ENCODE measurements at regions not wholly inside any gene's neighbourhood (a gene's known extent, or its start where the extent isn't known, plus 50 kb on each side); places are given as distances from the start of the nearest gene placed in this dataset.

DNA sequence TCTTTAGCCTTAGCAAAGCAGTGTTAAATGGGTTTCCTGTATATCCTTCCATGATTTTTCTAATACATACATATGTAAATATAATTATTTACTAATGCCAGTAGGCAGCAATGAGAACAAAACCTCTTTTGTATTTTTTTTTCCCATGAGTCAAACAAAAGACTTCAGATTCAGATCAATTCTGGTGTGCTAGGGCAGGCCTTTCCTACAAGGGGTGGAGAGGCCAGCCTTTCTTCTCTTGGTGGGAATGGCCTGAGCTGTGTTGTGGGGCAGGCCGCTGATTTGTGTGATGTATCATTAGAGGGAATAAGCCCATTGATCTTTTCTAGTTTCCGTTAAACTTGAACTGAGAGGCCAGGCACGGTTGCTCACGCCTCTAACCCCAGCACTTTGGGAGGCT, 115.5 kb upstream of the DMRT1 start:
- TF ChIP-seq, protein P1, sequence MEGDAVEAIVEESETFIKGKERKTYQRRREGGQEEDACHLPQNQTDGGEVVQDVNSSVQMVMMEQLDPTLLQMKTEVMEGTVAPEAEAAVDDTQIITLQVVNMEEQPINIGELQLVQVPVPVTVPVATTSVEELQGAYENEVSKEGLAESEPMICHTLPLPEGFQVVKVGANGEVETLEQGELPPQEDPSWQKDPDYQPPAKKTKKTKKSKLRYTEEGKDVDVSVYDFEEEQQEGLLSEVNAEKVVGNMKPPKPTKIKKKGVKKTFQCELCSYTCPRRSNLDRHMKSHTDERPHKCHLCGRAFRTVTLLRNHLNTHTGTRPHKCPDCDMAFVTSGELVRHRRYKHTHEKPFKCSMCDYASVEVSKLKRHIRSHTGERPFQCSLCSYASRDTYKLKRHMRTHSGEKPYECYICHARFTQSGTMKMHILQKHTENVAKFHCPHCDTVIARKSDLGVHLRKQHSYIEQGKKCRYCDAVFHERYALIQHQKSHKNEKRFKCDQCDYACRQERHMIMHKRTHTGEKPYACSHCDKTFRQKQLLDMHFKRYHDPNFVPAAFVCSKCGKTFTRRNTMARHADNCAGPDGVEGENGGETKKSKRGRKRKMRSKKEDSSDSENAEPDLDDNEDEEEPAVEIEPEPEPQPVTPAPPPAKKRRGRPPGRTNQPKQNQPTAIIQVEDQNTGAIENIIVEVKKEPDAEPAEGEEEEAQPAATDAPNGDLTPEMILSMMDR (IDR thresholded peaks at IDR 0.05): no peak
- TF ChIP-seq POLR2A (IDR thresholded peaks at IDR 0.05): no peak

Data from heart left ventricle (tissue), 13 donors.